Fibroblast of mammary gland (primary cell): ENCODE measurements at regions not wholly inside any gene's neighbourhood (a gene's known extent, or its start where the extent isn't known, plus 50 kb on each side); places are given as distances from the start of the nearest gene placed in this dataset.

Experiments used
- DNase-seq: peaks from one replicate; pipeline ENCODE4 v3.0.0-alpha.2; 2010; ENCODE audit warnings: low read depth
- H3K4me3 ChIP-seq: 2 replicates; pipeline ENCODE4 v1.5.1; 2011; ENCODE audit warnings: low read depth, mild to moderate bottlenecking, low read length, moderate library complexity; ENCODE audit not compliant: control insufficient read depth
- CTCF ChIP-seq: conservative IDR thresholded peaks from 2 replicates; pipeline ENCODE4 v1.5.1; 2011; ENCODE audit warnings: low read depth, low read length, inconsistent platforms; ENCODE audit not compliant: control insufficient read depth, insufficient read depth

DNA sequence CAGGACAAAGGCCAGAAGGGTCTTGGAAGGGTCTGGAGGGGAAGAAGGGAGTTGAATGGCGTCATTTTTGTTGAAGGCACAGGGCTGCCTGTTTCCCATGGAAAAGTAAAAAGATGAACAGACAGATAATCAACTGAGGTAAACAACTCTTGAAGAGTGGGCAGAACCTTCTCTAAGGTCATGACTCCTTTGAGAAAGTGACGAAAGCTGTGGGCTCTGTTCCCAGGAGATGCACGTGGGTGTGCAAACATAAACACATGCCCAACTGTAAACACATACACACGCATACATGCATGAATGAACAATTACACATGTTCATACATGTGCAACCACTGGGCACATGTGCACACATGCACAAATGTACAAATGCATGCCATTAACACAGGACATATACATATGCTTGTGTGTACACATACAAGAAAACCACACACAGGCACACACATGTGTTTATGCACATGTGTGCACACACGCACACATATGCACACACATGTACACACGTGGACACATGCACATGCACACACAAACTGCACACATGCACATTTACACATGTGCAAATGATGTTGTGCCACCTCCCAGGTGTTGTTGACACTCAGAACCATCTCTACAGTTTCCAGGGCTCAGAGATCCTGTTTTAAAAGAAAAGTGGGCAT is 143.3 kb downstream of the GADD45G start:
- no peak for TF ChIP-seq CTCF
- no peak overlapping the region for H3K4me3 ChIP-seq
- DNase-seq, result peak; percentile 31

DNA sequence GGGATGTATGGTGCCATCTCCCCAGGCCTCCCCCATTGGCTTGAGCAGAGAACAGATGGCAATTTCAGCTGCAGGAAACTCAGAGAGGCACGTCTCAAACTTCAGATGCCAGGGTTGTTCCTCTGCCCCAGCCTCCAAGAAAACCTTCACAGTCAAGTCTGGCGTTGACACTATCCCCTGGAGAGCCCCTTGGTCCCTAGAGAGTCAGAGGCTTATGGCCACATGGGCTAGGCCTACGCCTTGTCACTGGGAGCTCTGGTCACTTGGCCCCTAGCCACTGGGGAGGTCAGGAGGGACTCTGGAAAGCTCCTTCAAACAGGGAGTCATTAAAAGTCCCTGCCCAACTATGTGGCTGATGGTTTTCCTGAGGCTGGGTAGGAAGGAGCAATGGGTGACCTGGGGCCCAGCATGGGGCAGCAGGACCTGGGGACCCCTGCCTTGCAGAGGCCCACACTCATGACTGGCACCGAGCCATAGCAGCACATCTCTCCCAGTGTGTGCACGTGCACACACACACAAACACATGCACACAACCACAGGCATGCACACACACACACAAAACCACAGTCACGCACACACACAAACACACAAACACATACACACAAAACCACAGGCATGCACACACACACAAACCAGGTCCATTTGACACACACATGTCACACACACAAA is 144.2 kb downstream of the GADD45G start:
- TF ChIP-seq CTCF, result no peak
- no peak overlapping the region for H3K4me3 ChIP-seq
- DNase-seq, result no peak

GRCh38 chr9:89749500-89750116 is 144.8 kb downstream of the GADD45G start:
- DNase-seq, result no peak
- H3K4me3 ChIP-seq, result no peak overlapping the region
- no peak for TF ChIP-seq CTCF

- H3K4me3 ChIP-seq, result no peak overlapping the region
- no peak for TF ChIP-seq CTCF
- no peak for DNase-seq
Measured at GRCh38 chr9:89750117-89750791, 145.4 kb downstream of the GADD45G start.

DNA sequence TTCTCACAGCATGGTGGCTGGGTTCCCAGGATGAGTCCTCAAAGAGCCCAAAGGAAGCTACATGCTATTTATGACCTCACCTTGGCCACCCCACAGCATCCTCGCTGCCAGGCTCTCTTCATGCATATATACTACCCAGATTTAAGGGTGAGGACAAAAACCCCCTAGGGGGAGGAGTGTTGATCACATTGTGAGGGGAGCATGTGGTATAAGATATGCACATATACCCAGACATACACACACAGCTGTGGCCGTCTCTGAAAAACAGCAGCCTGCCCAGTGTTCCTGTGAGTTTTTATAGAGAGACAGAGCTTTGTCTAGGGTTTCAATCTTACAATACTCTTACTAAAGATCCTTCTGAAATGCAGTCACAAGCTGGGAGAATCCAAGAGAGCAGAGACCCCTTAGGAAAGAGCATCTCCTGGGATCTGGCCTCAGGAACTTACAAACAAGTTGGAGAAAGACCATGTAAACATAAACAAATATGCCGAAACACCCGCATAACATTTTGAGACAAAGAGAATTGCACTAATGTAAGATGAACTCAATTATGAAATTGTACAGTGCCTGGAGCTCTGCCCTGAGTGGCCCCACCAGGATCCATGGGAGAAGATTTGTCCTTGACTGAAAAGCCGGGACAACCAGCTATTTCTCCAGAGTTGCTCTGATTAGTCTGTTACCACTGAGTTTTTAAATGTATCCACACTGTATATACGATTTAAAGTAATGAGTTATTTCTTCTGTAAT is 146.4 kb downstream of the GADD45G start:
- no peak overlapping the region for H3K4me3 ChIP-seq
- no peak for TF ChIP-seq CTCF
- DNase-seq, result no peak

DNA sequence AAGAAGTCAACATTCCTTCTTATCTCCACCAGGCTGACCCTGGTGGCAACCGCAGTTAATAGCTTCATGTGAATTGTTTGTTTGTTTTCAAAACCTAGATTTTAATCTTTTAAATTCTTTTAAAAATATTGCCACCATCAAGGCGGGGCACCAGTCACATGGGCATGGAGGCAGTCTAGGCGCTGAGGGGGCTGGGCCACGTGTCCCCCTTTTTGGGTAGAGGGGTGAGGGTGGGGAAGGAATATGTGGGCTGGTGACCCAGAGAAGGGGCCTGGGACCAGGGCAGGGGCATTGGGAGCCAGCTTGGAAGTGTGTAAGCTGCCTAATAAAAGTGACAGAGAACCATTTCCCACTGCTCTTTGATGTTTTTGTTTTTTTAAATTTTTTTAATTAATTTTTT is 147.3 kb downstream of the GADD45G start:
- DNase-seq, result no peak
- no peak overlapping the region for H3K4me3 ChIP-seq
- TF ChIP-seq CTCF, result no peak
